Pancreas (tissue), 10 donors: ENCODE measurements at regions not wholly inside any gene's neighbourhood (a gene's known extent, or its start where the extent isn't known, plus 50 kb on each side); places are given as distances from the start of the nearest gene placed in this dataset.

Experiments
- ATAC-seq, 4 donors: fragments of 200-7000 bp; cut with Tn5 transposase; one replicate each; pipeline versions ENCODE4 v1.8.0 to v1.9.1; 2020; ENCODE audit warnings: mild to moderate bottlenecking in 4 of 4, moderate library complexity in 4 of 4
- DNase-seq, 6 donors: peaks; one replicate each; pipeline ENCODE4 v3.0.0-alpha.2; 2020
- FAIRE-seq: peaks from 2 replicates; lab custom pipeline; 2012; peaks lifted over from hg19 to GRCh38; lab: Jason Lieb, UNC
- H3K27ac ChIP-seq, 4 donors: fragments of 200-600 bp; sonication (generic); 1 replicate in 3 of 4; 2 replicates in 1 of 4; pipeline versions ENCODE4 v1.5.0 to v1.8.0; 2020
- H3K27me3 ChIP-seq, 4 donors: fragments of 200-600 bp; one replicate each; pipeline ENCODE4 v1.8.0; 2021
- H3K36me3 ChIP-seq, 3 donors: fragments of 200-600 bp; sonication (generic) in 1 of 3; one replicate each; pipeline versions ENCODE4 v1.5.0 to v1.8.0; 2020 to 2021
- H3K4me1 ChIP-seq, 3 donors: fragments of 200-600 bp; one replicate each; pipeline ENCODE4 v1.8.0; 2021
- H3K4me3 ChIP-seq, 4 donors: fragments of 200-600 bp; sonication (generic) in 2 of 4; one replicate each; pipeline versions ENCODE4 v1.5.0 to v1.8.0; 2020 to 2021
- H3K9me3 ChIP-seq, 4 donors: fragments of 200-600 bp; one replicate each; pipeline ENCODE4 v1.8.0; 2021
- CTCF ChIP-seq, 4 donors: fragments of 200-600 bp; sonication (generic) in 3 of 4; IDR thresholded peaks; one replicate each; pipeline versions ENCODE4 v1.5.0 to v1.8.0; 2021; ENCODE audit warnings: antibody characterized with exemption in 4 of 4
- WGBS, 2 donors: extraction: QIAGEN DNeasy Blood & Tissue Kit; methylation state at CpG; one replicate each; pipeline ENCODE4 v1.1.7; 2013; 5-methylcytosine and 5-hydroxymethylcytosine counted together
- intact Hi-C, 3 donors: fragments of 100-400 bp; cut with DNase I; formaldehyde crosslinking; loops; one replicate each; pipeline versions ENCODE4 v1.11.1 to v1.14.2; 2022
- donor health status: healthy with polysubstance abuse.
- donor health status: DM: no; HTN: no; CAD: no; lungs with moderate emphysema.
- donor health status: DM: no; HTN: no; CAD: no.
- donor health status: control.
- donor health status: control.
- donor health status: Bipolar disorder and iron deficiency.
- donor health status: DM: yes; HTN: yes; CAD: no.
- donor health status: DM: no; HTN: no; CAD: no.
- donor health status: DM: no; HTN: no; CAD: no.
- donor health status: DM: yes; HTN: yes; CAD: no.

- no peak overlapping the region for H3K4me3 ChIP-seq
- no peak for TF ChIP-seq CTCF (IDR thresholded peaks at IDR 0.05)
Observed at GRCh38 chr1:38418195-38419030, 371.8 kb upstream of the POU3F1 start.

DNA sequence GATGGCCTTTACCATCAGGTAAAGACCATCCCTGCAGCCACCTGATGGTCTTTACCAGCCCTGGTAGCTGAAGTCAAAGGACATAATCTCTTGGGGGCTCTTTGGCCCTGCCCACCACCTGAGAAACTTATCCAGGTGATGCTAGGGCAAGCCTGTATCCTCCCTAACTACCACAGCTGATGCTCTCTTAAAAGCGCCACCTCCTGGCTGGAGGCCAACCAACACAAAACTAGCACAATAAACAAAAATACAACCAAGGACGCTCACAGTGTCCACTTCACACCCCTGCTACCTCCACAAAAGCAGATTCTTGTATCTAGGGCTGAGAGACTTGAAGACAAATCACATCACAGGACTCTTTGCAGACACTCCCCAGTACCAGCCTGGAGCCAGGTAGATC, 357.1 kb upstream of the POU3F1 start:
- WGBS, 2 donors: 64 to 71% methylated on average over 2 of the region's 2 CpGs
- no peak overlapping the region for H3K4me3 ChIP-seq
- FAIRE-seq (no peak), DNase-seq (no peak), ATAC-seq (no peak)
- H3K36me3 ChIP-seq: no peaks in the 10 kb centered on the region
- intact Hi-C loops: no loop called here
- no peak overlapping the region for H3K27ac ChIP-seq
- no peaks in the 10 kb centered on the region for H3K27me3 ChIP-seq
- H3K9me3 ChIP-seq: no peaks in the 10 kb centered on the region
- TF ChIP-seq CTCF (IDR thresholded peaks at IDR 0.05): no peak
- no peaks in the 10 kb centered on the region for H3K4me1 ChIP-seq

More at GRCh38 chr1:38418195-38419030, 371.8 kb upstream of the POU3F1 start:
- Histone ChIP-seq H3K27me3 (no peaks in the 10 kb centered on the region), H3K4me1 (no peaks in the 10 kb centered on the region), H3K9me3 (no peaks in the 10 kb centered on the region), H3K27ac (no peak overlapping the region), H3K36me3 (no peaks in the 10 kb centered on the region)
- intact Hi-C loops: no loop called here
- 69 to 78% methylated on average over 9 of the region's 9 CpGs for WGBS, 2 donors
- DNase-seq (no peak), FAIRE-seq (no peak), ATAC-seq (no peak)

GRCh38 chr1:38402230-38402815, 355.7 kb upstream of the POU3F1 start:
- no peaks in the 10 kb centered on the region for H3K27me3 ChIP-seq
- H3K4me1 ChIP-seq: no peaks in the 10 kb centered on the region
- no peak for TF ChIP-seq CTCF (IDR thresholded peaks at IDR 0.05)
- FAIRE-seq: no peak
- ATAC-seq: no peak
- DNase-seq: no peak
- no peak overlapping the region for H3K4me3 ChIP-seq
- H3K36me3 ChIP-seq: no peaks in the 10 kb centered on the region
- no peaks in the 10 kb centered on the region for H3K9me3 ChIP-seq
- 15 to 39% methylated on average over 2 of the region's 2 CpGs for WGBS, 2 donors
- H3K27ac ChIP-seq: no peak overlapping the region
- intact Hi-C loops: no loop called here

DNA sequence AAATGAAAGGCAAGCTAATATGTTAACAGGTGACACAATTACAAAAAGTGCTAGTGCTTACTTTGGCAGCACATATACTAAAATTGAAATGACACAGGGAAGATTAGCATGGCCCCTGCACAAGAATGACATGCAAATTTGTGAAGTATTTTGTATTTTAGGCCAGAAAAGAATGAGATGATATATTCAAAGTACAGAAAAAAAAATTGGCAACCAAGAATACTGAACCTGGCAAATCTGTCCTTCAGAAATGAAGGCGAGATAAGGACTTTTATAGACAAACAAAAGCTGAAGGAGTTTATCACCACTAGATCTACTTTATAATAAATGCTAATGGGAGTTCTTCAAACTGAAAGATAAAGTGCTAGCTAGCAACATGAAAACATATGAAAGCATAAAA, 350.0 kb upstream of the POU3F1 start:
- no peak for TF ChIP-seq CTCF (IDR thresholded peaks at IDR 0.05)

GRCh38 chr1:38394303-38394702, 347.7 kb upstream of the POU3F1 start:
- no peak for FAIRE-seq
- DNase-seq: no peak
- intact Hi-C loops: no loop called here
- ATAC-seq: no peak
- TF ChIP-seq CTCF (IDR thresholded peaks at IDR 0.05): no peak
- Histone ChIP-seq H3K9me3 (no peaks in the 10 kb centered on the region), H3K27ac (no peak overlapping the region), H3K36me3 (no peaks in the 10 kb centered on the region), H3K4me3 (no peak overlapping the region), H3K4me1 (no peaks in the 10 kb centered on the region), H3K27me3 (no peaks in the 10 kb centered on the region)

More for the DNA sequence above, 350.0 kb upstream of the POU3F1 start:
- Histone ChIP-seq H3K4me1 (no peaks in the 10 kb centered on the region), H3K27ac (no peak overlapping the region), H3K4me3 (no peak overlapping the region), H3K9me3 (no peaks in the 10 kb centered on the region), H3K36me3 (no peaks in the 10 kb centered on the region), H3K27me3 (no peaks in the 10 kb centered on the region)
- intact Hi-C loops: no loop called here
- WGBS, 2 donors: 69 to 77% methylated on average over 1 of the region's 1 CpG
- DNase-seq: no peak
- FAIRE-seq: no peak
- ATAC-seq: no peak
